ENCODE measurements at regions not wholly inside any gene's neighbourhood (a gene's known extent, or its start where the extent isn't known, plus 50 kb on each side); places are given as distances from the start of the nearest gene placed in this dataset.

- TF ChIP-seq REST (IDR thresholded peaks at IDR 0.05; ENCODE audit: borderline replicate concordance) (no peak), SMC3 (conservative IDR thresholded peaks at IDR 0.05; ENCODE audit: poor library complexity) (no peak), EZH2 (IDR thresholded peaks at IDR 0.05; ENCODE audit: borderline replicate concordance, insufficient read depth, low read length, poor library complexity, severe bottlenecking) (no peak), CTCF (IDR thresholded peaks at IDR 0.05; ENCODE audit: poor library complexity, severe bottlenecking) (no peak), MXI1 (conservative IDR thresholded peaks at IDR 0.05; ENCODE audit: poor library complexity, severe bottlenecking) (no peak), RAD21 (conservative IDR thresholded peaks at IDR 0.05) (no peak), EP300 (conservative IDR thresholded peaks at IDR 0.05; ENCODE audit: poor library complexity, severe bottlenecking) (no peak), TAF1 (IDR thresholded peaks at IDR 0.05; ENCODE audit: low read depth) (no peak), POLR2AphosphoS5 (IDR thresholded peaks at IDR 0.05) (no peak)
- Histone ChIP-seq H3K27ac (ENCODE audit: low read length) (no peak overlapping the region), H3K27me3 (ENCODE audit: insufficient read depth, low read depth, low read length) (no peaks in the 10 kb centered on the region), H3K79me2 (replicated peaks; ENCODE audit: insufficient read depth, low read length) (no peaks in the 10 kb centered on the region), H3K9me2 (ENCODE audit: insufficient read depth, low read length) (no peaks in the 10 kb centered on the region), H3K4me3 (ENCODE audit: low read length) (no peak overlapping the region), H3F3A (ENCODE audit: insufficient read depth, low read length, poor library complexity, severe bottlenecking) (no peaks in the 10 kb centered on the region), H2AFZ (ENCODE audit: low read depth, low read length) (no peak overlapping the region), H3K4me2 (ENCODE audit: low read length) (no peak overlapping the region), H3K36me3 (ENCODE audit: insufficient read depth, low read length) (no peaks in the 10 kb centered on the region), H3K9me3 (ENCODE audit: low read length) (no peaks in the 10 kb centered on the region), H4K20me1 (ENCODE audit: insufficient read depth) (no peaks in the 10 kb centered on the region), H3K9ac (ENCODE audit: low read length) (no peak overlapping the region)
Measured at GRCh38 chr13:59276436-59276835, 887.3 kb downstream of the DIAPH3 start.

GRCh38 chr13:59277106-59277505 is 886.6 kb downstream of the DIAPH3 start:
- Histone ChIP-seq H3K4me3 (ENCODE audit: low read length) (no peak overlapping the region), H3K9me3 (ENCODE audit: low read length) (no peaks in the 10 kb centered on the region), H4K20me1 (ENCODE audit: insufficient read depth) (no peaks in the 10 kb centered on the region), H3K9ac (ENCODE audit: low read length) (no peak overlapping the region), H3K4me2 (ENCODE audit: low read length) (no peak overlapping the region), H3K9me2 (ENCODE audit: insufficient read depth, low read length) (no peaks in the 10 kb centered on the region), H3K27me3 (ENCODE audit: insufficient read depth, low read depth, low read length) (no peaks in the 10 kb centered on the region), H3K36me3 (ENCODE audit: insufficient read depth, low read length) (no peaks in the 10 kb centered on the region), H3F3A (ENCODE audit: insufficient read depth, low read length, poor library complexity, severe bottlenecking) (no peaks in the 10 kb centered on the region), H2AFZ (ENCODE audit: low read depth, low read length) (no peak overlapping the region), H3K79me2 (replicated peaks; ENCODE audit: insufficient read depth, low read length) (no peaks in the 10 kb centered on the region), H3K27ac (ENCODE audit: low read length) (no peak overlapping the region)
- TF ChIP-seq RAD21 (conservative IDR thresholded peaks at IDR 0.05) (no peak), CTCF (IDR thresholded peaks at IDR 0.05; ENCODE audit: poor library complexity, severe bottlenecking) (no peak), EZH2 (IDR thresholded peaks at IDR 0.05; ENCODE audit: borderline replicate concordance, insufficient read depth, low read length, poor library complexity, severe bottlenecking) (no peak), TAF1 (IDR thresholded peaks at IDR 0.05; ENCODE audit: low read depth) (no peak), MXI1 (conservative IDR thresholded peaks at IDR 0.05; ENCODE audit: poor library complexity, severe bottlenecking) (no peak)
